PC-9 (cell line): ENCODE measurements at regions not wholly inside any gene's neighbourhood (a gene's known extent, or its start where the extent isn't known, plus 50 kb on each side); places are given as distances from the start of the nearest gene placed in this dataset.

ENCODE experiments used
- BruUV-seq: library from RNA; stranded (reverse); fragments of 400-500 nt; replicated peaks from 2 replicates; lab custom pipeline; 2021; lab: Mats Ljungman, UMichigan
- CTCF ChIA-PET: fragments of 300-600 bp; sonication (Branson Sonifier 250); formaldehyde crosslinking; loops from one replicate; lab custom pipeline; 2022; ENCODE audit warnings: antibody characterized with exemption; lab: Charles Lee
- POLR2A ChIA-PET: fragments of 300-600 bp; sonication (Branson Sonifier 250); formaldehyde crosslinking; loops from one replicate; lab custom pipeline; 2022; ENCODE audit warnings: antibody characterized with exemption; ENCODE audit not compliant: unreplicated experiment; lab: Charles Lee
- DNase-seq, 2 experiments: peaks; one replicate each; pipeline versions ENCODE4 v3.0.0 to v3.0.0-alpha.2; 2015 to 2022; ENCODE audit warnings: mixed read lengths in 1 of 2
- H2AFZ ChIP-seq: fragments of 200-600 bp; sonication (generic); 2 replicates; pipeline ENCODE4 v1.8.1; 2017; ENCODE audit warnings: antibody characterized with exemption
- H3F3A ChIP-seq: fragments of 200-600 bp; sonication (generic); 2 replicates; pipeline ENCODE4 v1.8.1; 2017; ENCODE audit warnings: antibody characterized with exemption, mild to moderate bottlenecking, low read depth; ENCODE audit not compliant: insufficient read depth
- H3K27ac ChIP-seq: fragments of 200-600 bp; sonication (generic); 2 replicates; pipeline ENCODE4 v1.6.1; 2016; ENCODE audit warnings: mixed run types
- H3K27me3 ChIP-seq: fragments of 200-600 bp; sonication (generic); 2 replicates; pipeline ENCODE4 v1.6.1; 2016; ENCODE audit warnings: low read depth, mixed run types; ENCODE audit not compliant: insufficient read depth
- H3K36me3 ChIP-seq: fragments of 200-600 bp; sonication (generic); 2 replicates; pipeline ENCODE4 v1.6.1; 2016; ENCODE audit warnings: low read depth, mixed run types
- H3K4me1 ChIP-seq: fragments of 200-600 bp; sonication (generic); replicated peaks from 2 replicates; pipeline ENCODE4 v1.6.1; 2016; ENCODE audit warnings: mixed run types; ENCODE audit not compliant: insufficient read depth
- H3K4me2 ChIP-seq: fragments of 200-600 bp; sonication (generic); 2 replicates; pipeline ENCODE4 v1.6.1; 2017; ENCODE audit warnings: mixed run types
- H3K4me3 ChIP-seq: fragments of 200-600 bp; sonication (generic); 2 replicates; pipeline ENCODE4 v1.6.1; 2016; ENCODE audit warnings: mixed run types
- H3K79me2 ChIP-seq: fragments of 200-600 bp; sonication (generic); 2 replicates; pipeline ENCODE4 v1.6.1; 2017; ENCODE audit warnings: low read depth, mixed run types
- H3K9me2 ChIP-seq: fragments of 200-600 bp; sonication (generic); 2 replicates; pipeline ENCODE4 v1.8.1; 2017; ENCODE audit warnings: mild to moderate bottlenecking; ENCODE audit not compliant: insufficient read depth
- H3K9me3 ChIP-seq: fragments of 200-600 bp; sonication (generic); 2 replicates; pipeline ENCODE4 v1.8.1; 2016; ENCODE audit warnings: low read depth; ENCODE audit not compliant: insufficient read depth
- H4K20me1 ChIP-seq: fragments of 200-600 bp; sonication (generic); 2 replicates; pipeline ENCODE4 v1.8.1; 2017; ENCODE audit not compliant: insufficient read depth
- EZH2 ChIP-seq: fragments of 200-600 bp; sonication (generic); IDR thresholded peaks from 2 replicates; pipeline ENCODE4 v1.8.0; 2017; ENCODE audit warnings: antibody characterized with exemption, low read depth
- intact Hi-C: fragments of 100-400 bp; cut with micrococcal nuclease; formaldehyde crosslinking; loops from one replicate; pipeline ENCODE4 v1.10.0; 2022; ENCODE audit not compliant: unreplicated experiment
- TF ChIP-seq, protein P1 (sequence below): fragments of 200-600 bp; sonication (generic); conservative IDR thresholded peaks from 2 replicates; pipeline ENCODE4 v1.6.1; 2017; ENCODE audit warnings: mixed run types, antibody characterized with exemption, mild to moderate bottlenecking, moderate library complexity

DNA sequence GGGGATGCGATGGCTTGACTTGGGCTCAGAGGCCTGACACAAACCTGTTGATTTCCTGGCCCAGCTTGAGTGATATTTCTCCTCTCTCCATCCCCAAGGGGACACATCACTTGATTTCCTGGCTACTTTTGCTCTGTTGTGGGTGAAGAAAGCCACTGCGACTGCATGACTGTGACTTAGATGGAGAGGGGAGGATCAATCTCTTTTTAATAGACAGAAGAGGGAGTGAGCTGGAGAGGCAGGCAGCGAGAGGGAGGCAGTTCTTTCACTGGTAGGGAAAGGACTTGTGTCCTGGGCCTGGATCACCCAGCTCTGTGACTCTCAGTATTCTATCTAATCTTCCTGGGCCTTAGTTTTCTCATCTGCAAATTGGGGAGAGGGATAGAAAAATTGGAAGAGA is 189.8 kb upstream of the RGMA start:
- TF ChIP-seq, protein P1, sequence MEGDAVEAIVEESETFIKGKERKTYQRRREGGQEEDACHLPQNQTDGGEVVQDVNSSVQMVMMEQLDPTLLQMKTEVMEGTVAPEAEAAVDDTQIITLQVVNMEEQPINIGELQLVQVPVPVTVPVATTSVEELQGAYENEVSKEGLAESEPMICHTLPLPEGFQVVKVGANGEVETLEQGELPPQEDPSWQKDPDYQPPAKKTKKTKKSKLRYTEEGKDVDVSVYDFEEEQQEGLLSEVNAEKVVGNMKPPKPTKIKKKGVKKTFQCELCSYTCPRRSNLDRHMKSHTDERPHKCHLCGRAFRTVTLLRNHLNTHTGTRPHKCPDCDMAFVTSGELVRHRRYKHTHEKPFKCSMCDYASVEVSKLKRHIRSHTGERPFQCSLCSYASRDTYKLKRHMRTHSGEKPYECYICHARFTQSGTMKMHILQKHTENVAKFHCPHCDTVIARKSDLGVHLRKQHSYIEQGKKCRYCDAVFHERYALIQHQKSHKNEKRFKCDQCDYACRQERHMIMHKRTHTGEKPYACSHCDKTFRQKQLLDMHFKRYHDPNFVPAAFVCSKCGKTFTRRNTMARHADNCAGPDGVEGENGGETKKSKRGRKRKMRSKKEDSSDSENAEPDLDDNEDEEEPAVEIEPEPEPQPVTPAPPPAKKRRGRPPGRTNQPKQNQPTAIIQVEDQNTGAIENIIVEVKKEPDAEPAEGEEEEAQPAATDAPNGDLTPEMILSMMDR: no peak
- no peak for TF ChIP-seq EZH2
- intact Hi-C loops: no loop called here
- H3K4me3 ChIP-seq: no peak overlapping the region
- no peaks in the 10 kb centered on the region for H3F3A ChIP-seq
- H3K27ac ChIP-seq: no peak overlapping the region
- CTCF ChIA-PET: no interaction called here
- H3K9me3 ChIP-seq: no peaks in the 10 kb centered on the region
- no peak for DNase-seq
- H3K27me3 ChIP-seq: peaks cover 87% of the 10 kb centered on the region
- H3K79me2 ChIP-seq: no peaks in the 10 kb centered on the region
- H3K36me3 ChIP-seq: no peaks in the 10 kb centered on the region
- no peak overlapping the region for H2AFZ ChIP-seq
- H3K9me2 ChIP-seq: no peaks in the 10 kb centered on the region
- H3K4me2 ChIP-seq: no peak overlapping the region
- BruUV-seq: no TSS peak
- no peaks in the 10 kb centered on the region for H3K4me1 ChIP-seq
- H4K20me1 ChIP-seq: no peaks in the 10 kb centered on the region
- POLR2A ChIA-PET: interaction anchor here (0.6 kb wide), 1 partner anchor 382 kb away, joined by 4 read pairs; no protein-coding TSS in a partner anchor

DNA sequence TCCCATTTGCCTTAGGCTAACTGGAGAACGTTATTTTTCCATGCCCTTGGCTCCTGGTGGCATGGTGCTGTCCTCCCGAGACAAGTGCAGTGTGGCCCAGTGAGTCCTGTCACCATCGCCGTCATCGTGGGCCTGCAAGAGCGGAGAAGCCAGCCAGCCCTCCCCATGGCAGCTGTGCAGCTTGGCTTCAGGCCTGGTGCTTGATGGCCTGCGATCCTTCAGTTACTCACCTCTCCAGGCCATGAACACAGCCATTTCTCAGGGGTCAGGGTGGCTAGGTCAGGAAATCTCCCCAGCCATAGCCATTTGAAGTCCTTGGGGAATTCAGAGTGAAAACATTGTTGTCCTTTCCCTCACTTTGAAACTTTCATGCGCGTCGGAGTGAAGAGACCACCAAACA is 189.0 kb upstream of the RGMA start:
- no peak for DNase-seq
- POLR2A ChIA-PET: no interaction called here
- CTCF ChIA-PET: no interaction called here
- TF ChIP-seq, protein P1: no peak
- TF ChIP-seq EZH2: no peak
- Histone ChIP-seq H3K79me2 (no peaks in the 10 kb centered on the region), H3F3A (no peaks in the 10 kb centered on the region), H3K4me2 (no peak overlapping the region), H4K20me1 (no peaks in the 10 kb centered on the region), H2AFZ (no peak overlapping the region), H3K9me2 (no peaks in the 10 kb centered on the region), H3K4me1 (no peaks in the 10 kb centered on the region), H3K9me3 (no peaks in the 10 kb centered on the region), H3K27ac (no peak overlapping the region), H3K36me3 (no peaks in the 10 kb centered on the region), H3K27me3 (peaks cover 85% of the 10 kb centered on the region), H3K4me3 (no peak overlapping the region)
- no TSS peak for BruUV-seq
- intact Hi-C loops: no loop called here

DNA sequence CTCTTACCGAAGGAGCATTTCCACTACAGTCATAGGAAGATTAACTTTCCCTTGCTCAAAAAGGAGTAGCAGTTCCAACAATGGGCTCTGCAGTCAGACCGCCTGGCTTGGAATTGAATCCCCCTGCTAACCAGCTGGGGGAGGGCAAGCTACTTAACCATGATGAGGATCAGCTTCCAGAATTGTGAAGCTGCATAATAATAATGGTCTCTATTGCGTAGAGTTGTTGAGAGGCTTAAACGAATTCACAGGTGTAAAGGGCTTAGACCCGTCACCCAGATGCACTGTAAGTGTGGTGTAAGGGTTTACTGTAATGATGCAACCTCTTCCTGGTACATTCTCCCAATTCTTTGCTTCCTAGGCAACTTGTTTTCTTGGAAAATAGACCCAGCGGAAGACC is 185.2 kb upstream of the RGMA start:
- Histone ChIP-seq H3K4me1 (no peaks in the 10 kb centered on the region), H3K79me2 (no peaks in the 10 kb centered on the region), H2AFZ (no peak overlapping the region), H3K9me2 (no peaks in the 10 kb centered on the region), H3K27ac (no peak overlapping the region), H3K36me3 (no peaks in the 10 kb centered on the region), H4K20me1 (no peaks in the 10 kb centered on the region), H3F3A (no peaks in the 10 kb centered on the region), H3K4me3 (no peak overlapping the region), H3K4me2 (no peak overlapping the region), H3K9me3 (no peaks in the 10 kb centered on the region), H3K27me3 (peaks cover 84% of the 10 kb centered on the region)
- ChIA-PET CTCF (no interaction called here), POLR2A (no interaction called here)
- no peak for DNase-seq
- no TSS peak for BruUV-seq
- intact Hi-C loops: no loop called here
- TF ChIP-seq, protein P1: no peak
- no peak for TF ChIP-seq EZH2
